HG02870 (cell line): ENCODE measurements at regions not wholly inside any gene's neighbourhood (a gene's known extent, or its start where the extent isn't known, plus 50 kb on each side); places are given as distances from the start of the nearest gene placed in this dataset.

Source experiments
- ATAC-seq: cut with Tn5 transposase; IDR thresholded peaks from one replicate; pipeline ENCODE4 v1.9.1; 2021; ENCODE audit warnings: mild to moderate bottlenecking, moderate library complexity; ENCODE audit not compliant: unreplicated experiment

GRCh38 chr15:95458721-95459120 lies 871.8 kb upstream of the NR2F2 start:
- no peak for ATAC-seq

- no peak for ATAC-seq
These were observed 871.2 kb upstream of the NR2F2 start for GRCh38 chr15:95459273-95459672.

GRCh38 chr15:95464509-95464908 lies 866.0 kb upstream of the NR2F2 start:
- no peak for ATAC-seq

- no peak for ATAC-seq
These were observed 861.7 kb upstream of the NR2F2 start for GRCh38 chr15:95468820-95469219.

GRCh38 chr15:95469496-95470000 lies 861.0 kb upstream of the NR2F2 start:
- no peak for ATAC-seq

- no peak for ATAC-seq
These were observed 860.0 kb upstream of the NR2F2 start for GRCh38 chr15:95470529-95470928.

DNA sequence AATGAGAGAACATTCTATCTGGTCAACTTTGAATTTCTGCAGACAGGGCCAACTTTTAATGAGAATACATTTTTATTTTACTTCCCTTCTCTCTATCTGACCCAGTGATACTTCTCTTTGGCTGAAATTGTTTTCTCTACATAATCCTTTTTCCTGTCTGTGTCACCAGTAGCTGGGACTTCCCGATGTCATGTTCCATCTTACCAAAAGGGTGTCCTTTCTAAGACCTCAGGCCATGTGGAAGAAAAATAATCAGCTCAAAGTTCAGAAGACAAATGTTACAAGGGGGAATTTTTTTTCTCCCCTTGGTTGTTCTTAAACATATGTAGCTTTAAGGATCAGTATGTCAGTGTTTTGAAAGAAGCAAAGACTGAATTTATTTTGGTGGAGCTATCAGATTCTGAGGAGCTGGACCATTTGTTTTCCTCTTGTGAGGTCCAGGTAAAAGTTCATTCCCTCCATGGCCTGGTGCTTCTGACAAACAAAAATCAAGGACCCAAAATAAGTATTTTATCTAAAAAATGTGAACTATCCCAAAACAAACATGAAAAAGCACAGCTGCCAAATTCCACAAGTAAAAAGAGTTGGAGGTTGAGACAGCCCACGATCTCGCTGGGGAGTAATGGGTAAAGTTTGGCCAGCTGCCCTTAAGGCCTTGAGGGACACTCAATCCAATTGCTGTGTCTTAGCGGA lies 859.4 kb upstream of the NR2F2 start:
- ATAC-seq, result no peak

DNA sequence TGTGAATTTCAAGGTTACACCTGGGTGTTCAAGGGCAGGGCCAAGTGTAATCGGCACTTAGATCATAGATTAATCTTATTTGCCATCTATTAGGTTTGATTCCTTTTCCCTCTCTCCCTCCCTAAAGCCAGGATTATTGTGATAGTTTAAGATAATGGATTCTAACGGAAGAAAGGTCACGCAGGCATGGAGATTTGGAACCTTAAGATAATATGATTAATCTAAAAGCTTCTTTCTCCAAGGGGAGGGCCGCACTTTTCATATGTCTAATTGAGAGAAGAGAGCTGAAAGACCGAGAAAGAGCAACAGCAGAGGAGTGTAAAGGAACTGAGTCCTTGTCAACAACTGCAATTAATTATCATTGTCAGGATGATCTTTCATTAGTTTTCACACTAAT lies 858.8 kb upstream of the NR2F2 start:
- no peak for ATAC-seq

- ATAC-seq, result no peak
These were observed 855.4 kb upstream of the NR2F2 start for GRCh38 chr15:95475067-95475466.

GRCh38 chr15:95479308-95479707 lies 851.2 kb upstream of the NR2F2 start:
- ATAC-seq, result no peak

- no peak for ATAC-seq
These were observed 845.1 kb upstream of the NR2F2 start for GRCh38 chr15:95485367-95485766.

- ATAC-seq, result no peak
These were observed 844.3 kb upstream of the NR2F2 start for GRCh38 chr15:95486224-95486623.

DNA sequence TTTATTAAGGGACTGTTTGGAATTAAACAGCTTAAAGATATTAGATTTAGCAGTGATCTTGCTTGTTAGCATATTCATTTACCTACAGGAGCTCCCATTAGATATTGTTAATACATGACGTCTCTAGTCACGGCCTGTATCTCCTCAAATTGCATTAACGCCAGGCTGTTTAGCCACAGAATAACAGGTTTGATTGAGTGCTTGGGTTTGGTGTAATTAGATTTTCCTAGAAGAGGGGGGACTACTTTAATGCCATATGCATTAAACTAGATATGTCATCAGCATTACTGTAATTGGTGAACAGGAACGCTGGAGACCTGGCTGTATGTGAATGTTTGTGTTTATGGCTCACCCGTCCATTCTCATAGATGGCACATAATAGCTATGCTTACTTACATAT lies 841.4 kb upstream of the NR2F2 start:
- ATAC-seq, result no peak

- no peak for ATAC-seq
These were observed 838.0 kb upstream of the NR2F2 start for GRCh38 chr15:95492388-95493070.

DNA sequence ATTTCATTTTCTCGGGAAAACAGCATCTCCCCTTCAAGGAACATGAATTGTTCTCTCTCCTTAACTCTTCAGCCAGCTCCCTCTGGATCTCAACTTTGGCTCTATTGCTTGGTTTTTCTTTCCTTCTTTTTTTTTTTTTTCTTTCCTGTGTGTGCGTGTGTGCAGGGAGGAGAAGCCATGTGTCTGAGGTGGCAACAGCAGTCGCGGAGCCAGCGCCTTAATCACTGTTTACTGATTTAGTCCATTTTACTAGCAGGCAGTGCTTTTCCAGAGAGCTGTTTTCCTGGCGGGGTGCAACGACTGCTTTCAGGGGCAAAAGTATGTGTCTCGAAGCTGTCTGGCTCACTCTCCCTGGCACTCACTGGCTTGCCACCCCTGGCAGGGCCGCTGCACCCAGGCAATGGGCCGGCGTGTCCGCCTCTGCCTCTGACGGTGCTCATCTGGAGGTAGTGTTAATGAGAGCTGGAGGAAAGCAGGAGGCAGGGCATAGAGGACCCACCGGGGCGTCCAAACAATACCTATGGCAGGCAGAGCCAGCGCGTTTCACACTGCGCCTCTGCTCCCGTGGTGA lies 835.4 kb upstream of the NR2F2 start:
- ATAC-seq, result no peak

DNA sequence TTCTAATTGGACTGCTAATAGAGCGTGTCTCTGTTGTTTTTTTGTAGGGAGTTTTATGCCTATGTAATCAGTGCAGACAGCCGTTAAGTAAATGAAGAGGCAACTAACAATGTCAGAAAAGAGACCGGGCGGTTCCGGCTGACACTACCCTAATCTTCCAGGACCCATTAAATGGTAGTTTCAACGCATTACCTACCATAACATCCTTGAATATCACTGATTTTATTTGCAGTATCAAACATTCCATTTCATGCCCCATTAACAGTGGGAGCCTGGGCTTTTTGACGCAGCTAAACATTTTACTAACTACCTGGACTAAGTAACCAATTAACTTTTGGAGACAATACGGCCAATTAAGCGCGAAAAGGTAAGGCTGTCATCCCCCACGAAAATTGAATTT lies 832.9 kb upstream of the NR2F2 start:
- ATAC-seq, result no peak

DNA sequence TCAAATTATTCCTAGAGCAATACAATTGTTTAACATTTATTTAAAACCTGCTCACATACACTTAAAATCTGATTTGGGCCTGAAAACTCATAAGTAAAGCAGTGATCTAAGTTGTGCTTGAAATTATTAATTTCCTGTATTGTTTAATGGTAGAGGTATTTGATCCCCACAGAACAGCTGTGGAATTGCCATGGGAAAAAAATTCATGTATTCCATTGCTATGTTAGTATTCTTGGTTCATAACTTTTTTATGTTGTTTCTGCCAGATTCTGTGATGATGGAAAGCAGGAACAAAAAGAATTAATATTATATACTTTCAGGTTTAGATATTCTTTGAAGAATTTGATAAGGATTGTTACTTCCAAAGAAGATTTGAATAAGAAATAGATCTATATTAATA lies 831.5 kb upstream of the NR2F2 start:
- ATAC-seq, result no peak

DNA sequence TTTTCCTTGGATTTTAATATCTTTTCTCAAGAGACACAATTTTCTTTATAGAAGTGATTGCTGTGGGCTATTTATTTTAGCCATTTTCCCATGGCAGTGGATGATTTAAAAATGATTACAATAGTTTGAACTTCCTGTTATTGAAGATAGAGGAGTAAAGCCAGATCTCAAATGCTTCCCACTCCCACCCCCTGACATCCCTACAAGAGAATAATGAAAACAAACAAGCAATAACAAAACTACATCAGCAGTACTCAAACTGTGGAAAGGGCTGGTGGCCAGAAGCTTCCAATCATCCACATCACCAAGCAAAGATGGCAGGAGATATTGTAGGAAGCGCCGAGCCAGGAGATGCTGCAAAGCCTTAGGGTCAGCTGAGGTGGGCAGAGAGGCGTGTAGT lies 831.1 kb upstream of the NR2F2 start:
- no peak for ATAC-seq

GRCh38 chr15:95501865-95502264 lies 828.6 kb upstream of the NR2F2 start:
- no peak for ATAC-seq

- ATAC-seq, result no peak
These were observed 827.4 kb upstream of the NR2F2 start for GRCh38 chr15:95503107-95503506.

DNA sequence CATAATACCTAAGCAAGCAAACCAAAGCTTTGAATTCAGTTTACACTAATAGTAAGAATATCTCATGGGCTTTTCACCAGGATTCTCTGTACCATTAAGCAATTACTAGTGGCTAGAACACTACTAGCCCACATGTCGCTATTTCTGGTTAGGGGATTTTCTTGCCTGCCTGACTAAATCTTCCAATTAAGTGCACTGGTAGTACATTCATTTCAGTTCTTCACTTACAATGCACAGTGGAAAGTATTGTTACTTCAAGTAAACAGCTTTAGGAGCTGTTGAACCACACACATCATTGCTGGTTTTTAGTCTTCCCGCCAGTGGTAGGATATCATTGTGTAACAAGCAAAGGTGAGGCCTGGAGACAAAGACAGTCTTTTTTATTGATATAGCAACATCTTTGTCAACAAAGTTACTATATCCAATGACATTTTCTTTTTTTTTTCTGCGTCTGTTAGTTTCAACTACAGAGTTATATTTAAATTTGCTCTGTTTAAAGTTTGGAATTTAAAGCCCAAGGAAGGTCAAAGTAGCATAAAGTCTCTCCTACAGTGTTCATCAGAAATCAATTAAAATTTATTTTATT lies 826.8 kb upstream of the NR2F2 start:
- no peak for ATAC-seq

DNA sequence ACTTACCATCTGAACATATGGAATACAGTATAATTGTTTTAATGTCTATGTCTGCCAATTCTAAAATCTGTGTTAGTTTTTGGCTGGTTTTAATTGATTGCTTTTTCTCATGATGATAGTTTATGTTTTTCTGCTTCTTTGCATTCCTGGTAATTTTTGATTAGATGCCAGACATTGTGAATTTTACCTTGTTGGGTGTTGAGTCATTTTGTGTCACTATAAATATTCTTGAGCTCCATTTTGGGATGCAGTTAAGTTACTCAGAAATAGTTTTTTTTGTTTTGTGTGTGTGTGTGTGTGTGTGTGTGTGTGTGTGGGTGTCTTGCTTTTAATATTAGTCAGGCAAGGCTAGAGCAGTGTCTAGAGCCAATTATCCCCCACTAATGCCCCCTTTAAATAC lies 818.8 kb upstream of the NR2F2 start:
- ATAC-seq, result no peak
